ENCODE measurements at regions not wholly inside any gene's neighbourhood (a gene's known extent, or its start where the extent isn't known, plus 50 kb on each side); places are given as distances from the start of the nearest gene placed in this dataset.

DNA sequence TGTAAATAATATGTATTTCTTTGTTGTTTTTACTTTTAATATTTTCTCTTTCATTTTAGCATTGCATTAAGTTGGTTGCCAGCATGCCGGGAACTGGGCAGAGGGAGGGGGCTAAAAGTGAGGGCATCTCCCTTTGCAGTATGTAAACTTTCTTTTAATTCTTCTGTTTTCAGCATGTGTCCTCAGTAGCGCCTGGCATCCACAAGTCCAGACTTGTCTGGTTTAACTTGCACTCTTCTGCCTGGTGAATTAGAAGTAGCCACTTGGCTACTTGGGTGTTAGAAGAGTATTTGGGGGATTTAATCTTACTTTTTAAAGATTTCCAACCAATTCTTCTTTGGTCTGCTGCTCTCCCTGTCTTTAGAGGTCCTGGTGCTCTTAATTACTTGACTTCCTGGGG lies 117.2 kb upstream of the SCAF11 start:
- H3K9me3 ChIP-seq (ENCODE audit: control insufficient read depth, insufficient read depth, low read depth, low read length) = no peaks in the 10 kb centered on the region
- H3K4me1 ChIP-seq (ENCODE audit: control insufficient read depth, insufficient read depth, low read length) = no peaks in the 10 kb centered on the region
- intact Hi-C loops (cut with micrococcal nuclease; ENCODE audit: unreplicated experiment) (no loop called here), in situ Hi-C loops (cut with HindIII; ENCODE audit: low pct_unique_long_range_greater_than_20kb, low sequenced_read_pairs) (no loop called here)
- no peaks in the 10 kb centered on the region for H3K36me3 ChIP-seq (ENCODE audit: control insufficient read depth, insufficient read depth, low read length)
- POLR2A ChIA-PET = no interaction called here
- no TSS peak for BruUV-seq (replicated peaks)
- no peaks in the 10 kb centered on the region for H3K27me3 ChIP-seq (ENCODE audit: control insufficient read depth, insufficient read depth, low read length)
- ATAC-seq = no peak
- CTCF ChIA-PET = no interaction called here
- no peak for DNase-seq (ENCODE audit: low read depth, low spot score)
- H3K4me3 ChIP-seq (ENCODE audit: low read depth in 2 of 2, low read length in 2 of 2) = no peak overlapping the region
- TF ChIP-seq, protein P1, sequence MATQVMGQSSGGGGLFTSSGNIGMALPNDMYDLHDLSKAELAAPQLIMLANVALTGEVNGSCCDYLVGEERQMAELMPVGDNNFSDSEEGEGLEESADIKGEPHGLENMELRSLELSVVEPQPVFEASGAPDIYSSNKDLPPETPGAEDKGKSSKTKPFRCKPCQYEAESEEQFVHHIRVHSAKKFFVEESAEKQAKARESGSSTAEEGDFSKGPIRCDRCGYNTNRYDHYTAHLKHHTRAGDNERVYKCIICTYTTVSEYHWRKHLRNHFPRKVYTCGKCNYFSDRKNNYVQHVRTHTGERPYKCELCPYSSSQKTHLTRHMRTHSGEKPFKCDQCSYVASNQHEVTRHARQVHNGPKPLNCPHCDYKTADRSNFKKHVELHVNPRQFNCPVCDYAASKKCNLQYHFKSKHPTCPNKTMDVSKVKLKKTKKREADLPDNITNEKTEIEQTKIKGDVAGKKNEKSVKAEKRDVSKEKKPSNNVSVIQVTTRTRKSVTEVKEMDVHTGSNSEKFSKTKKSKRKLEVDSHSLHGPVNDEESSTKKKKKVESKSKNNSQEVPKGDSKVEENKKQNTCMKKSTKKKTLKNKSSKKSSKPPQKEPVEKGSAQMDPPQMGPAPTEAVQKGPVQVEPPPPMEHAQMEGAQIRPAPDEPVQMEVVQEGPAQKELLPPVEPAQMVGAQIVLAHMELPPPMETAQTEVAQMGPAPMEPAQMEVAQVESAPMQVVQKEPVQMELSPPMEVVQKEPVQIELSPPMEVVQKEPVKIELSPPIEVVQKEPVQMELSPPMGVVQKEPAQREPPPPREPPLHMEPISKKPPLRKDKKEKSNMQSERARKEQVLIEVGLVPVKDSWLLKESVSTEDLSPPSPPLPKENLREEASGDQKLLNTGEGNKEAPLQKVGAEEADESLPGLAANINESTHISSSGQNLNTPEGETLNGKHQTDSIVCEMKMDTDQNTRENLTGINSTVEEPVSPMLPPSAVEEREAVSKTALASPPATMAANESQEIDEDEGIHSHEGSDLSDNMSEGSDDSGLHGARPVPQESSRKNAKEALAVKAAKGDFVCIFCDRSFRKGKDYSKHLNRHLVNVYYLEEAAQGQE (IDR thresholded peaks at IDR 0.05; ENCODE audit: insufficient read depth in 1 of 2, low read depth in 2 of 2, low read length in 1 of 2) = no peak
- TF ChIP-seq TCF7L2 (IDR thresholded peaks at IDR 0.05; ENCODE audit: low read depth, low read length) (no peak), POLR2AphosphoS5 (IDR thresholded peaks at IDR 0.05; ENCODE audit: low read depth, low read length) (no peak), SIN3A (IDR thresholded peaks at IDR 0.05; ENCODE audit: borderline replicate concordance, insufficient read depth, low read depth, low read length) (no peak)
- TF ChIP-seq, protein P2, sequence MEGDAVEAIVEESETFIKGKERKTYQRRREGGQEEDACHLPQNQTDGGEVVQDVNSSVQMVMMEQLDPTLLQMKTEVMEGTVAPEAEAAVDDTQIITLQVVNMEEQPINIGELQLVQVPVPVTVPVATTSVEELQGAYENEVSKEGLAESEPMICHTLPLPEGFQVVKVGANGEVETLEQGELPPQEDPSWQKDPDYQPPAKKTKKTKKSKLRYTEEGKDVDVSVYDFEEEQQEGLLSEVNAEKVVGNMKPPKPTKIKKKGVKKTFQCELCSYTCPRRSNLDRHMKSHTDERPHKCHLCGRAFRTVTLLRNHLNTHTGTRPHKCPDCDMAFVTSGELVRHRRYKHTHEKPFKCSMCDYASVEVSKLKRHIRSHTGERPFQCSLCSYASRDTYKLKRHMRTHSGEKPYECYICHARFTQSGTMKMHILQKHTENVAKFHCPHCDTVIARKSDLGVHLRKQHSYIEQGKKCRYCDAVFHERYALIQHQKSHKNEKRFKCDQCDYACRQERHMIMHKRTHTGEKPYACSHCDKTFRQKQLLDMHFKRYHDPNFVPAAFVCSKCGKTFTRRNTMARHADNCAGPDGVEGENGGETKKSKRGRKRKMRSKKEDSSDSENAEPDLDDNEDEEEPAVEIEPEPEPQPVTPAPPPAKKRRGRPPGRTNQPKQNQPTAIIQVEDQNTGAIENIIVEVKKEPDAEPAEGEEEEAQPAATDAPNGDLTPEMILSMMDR (IDR thresholded peaks at IDR 0.05) = no peak
- H3K27ac ChIP-seq (ENCODE audit: low read length) = no peak overlapping the region

DNA sequence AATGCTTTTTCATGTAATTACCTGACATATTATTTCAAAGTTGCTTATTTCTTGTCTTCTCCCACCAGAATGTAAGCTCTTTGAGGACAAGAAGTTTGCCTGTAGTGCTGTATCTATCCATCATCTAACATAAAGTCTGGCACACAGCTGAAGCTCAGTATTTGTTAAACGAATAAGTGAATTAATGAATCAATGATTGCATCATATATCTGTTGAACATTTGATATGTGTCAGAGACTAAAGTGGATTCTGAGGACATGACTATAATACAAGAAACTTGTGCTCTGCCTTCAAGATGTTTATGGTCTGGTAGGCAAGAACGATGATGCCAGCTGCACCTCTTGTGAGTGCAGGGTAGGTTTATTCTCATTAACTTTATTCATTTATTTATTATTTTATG lies 115.4 kb upstream of the SCAF11 start:
- H3K9me3 ChIP-seq (ENCODE audit: control insufficient read depth, insufficient read depth, low read depth, low read length) = no peaks in the 10 kb centered on the region
- no peaks in the 10 kb centered on the region for H3K27me3 ChIP-seq (ENCODE audit: control insufficient read depth, insufficient read depth, low read length)
- no peak for DNase-seq (ENCODE audit: low read depth, low spot score)
- TF ChIP-seq TCF7L2 (IDR thresholded peaks at IDR 0.05; ENCODE audit: low read depth, low read length) (no peak), SIN3A (IDR thresholded peaks at IDR 0.05; ENCODE audit: borderline replicate concordance, insufficient read depth, low read depth, low read length) (no peak), POLR2AphosphoS5 (IDR thresholded peaks at IDR 0.05; ENCODE audit: low read depth, low read length) (no peak)
- TF ChIP-seq, protein P2 (IDR thresholded peaks at IDR 0.05) = no peak
- TF ChIP-seq, protein P1 (IDR thresholded peaks at IDR 0.05; ENCODE audit: insufficient read depth in 1 of 2, low read depth in 2 of 2, low read length in 1 of 2) = no peak
- no peak for ATAC-seq
- H3K4me3 ChIP-seq (ENCODE audit: low read depth in 2 of 2, low read length in 2 of 2) = no peak overlapping the region
- H3K27ac ChIP-seq (ENCODE audit: low read length) = no peak overlapping the region
- H3K36me3 ChIP-seq (ENCODE audit: control insufficient read depth, insufficient read depth, low read length) = no peaks in the 10 kb centered on the region
- POLR2A ChIA-PET = no interaction called here
- intact Hi-C loops (cut with micrococcal nuclease; ENCODE audit: unreplicated experiment) = no loop called here
- CTCF ChIA-PET = no interaction called here
- in situ Hi-C loops (cut with HindIII; ENCODE audit: low pct_unique_long_range_greater_than_20kb, low sequenced_read_pairs) = no loop called here
- no peaks in the 10 kb centered on the region for H3K4me1 ChIP-seq (ENCODE audit: control insufficient read depth, insufficient read depth, low read length)
- BruUV-seq (replicated peaks) = no TSS peak
